ENCODE measurements at regions not wholly inside any gene's neighbourhood (a gene's known extent, or its start where the extent isn't known, plus 50 kb on each side); places are given as distances from the start of the nearest gene placed in this dataset.

DNA sequence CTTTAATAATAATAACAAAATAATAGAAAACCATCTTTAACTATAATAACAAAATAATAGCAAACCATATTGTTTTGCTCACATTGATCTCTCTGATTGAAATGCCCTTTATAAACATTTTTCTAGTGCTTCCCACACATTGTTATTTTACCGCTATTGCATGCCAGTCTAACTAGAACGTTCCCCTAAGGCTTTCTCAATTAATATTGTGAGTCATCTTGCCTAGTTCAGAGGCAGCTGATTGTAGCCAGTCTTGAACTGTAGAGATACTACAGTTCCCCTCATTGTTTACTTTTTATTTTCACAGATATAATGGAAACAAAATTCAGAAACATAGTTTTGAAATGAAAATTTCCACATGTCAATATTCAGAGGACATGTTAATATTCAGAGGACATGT lies 192.3 kb upstream of the ADGRL4 start:
- no peaks in the 10 kb centered on the region for H3K27me3 ChIP-seq

DNA sequence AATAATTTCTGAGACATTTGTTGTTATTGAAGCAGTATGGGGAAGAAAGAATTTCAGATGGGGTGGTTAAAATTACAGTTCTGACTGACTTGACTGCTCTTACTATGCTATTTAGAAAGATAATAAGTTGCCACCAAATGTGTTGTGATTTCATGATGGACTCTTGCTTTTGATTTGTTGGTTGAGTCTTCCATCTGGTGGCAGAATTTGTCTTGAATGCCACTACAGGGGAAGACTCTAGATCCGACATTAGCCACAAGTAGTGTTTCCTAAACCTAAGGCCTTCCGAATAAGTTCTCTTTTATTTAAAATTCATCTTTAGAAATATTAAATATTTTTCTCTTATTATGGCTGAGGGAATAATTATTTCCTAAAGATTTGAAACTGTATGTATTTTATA lies 190.9 kb upstream of the ADGRL4 start:
- TF ChIP-seq, protein P1, sequence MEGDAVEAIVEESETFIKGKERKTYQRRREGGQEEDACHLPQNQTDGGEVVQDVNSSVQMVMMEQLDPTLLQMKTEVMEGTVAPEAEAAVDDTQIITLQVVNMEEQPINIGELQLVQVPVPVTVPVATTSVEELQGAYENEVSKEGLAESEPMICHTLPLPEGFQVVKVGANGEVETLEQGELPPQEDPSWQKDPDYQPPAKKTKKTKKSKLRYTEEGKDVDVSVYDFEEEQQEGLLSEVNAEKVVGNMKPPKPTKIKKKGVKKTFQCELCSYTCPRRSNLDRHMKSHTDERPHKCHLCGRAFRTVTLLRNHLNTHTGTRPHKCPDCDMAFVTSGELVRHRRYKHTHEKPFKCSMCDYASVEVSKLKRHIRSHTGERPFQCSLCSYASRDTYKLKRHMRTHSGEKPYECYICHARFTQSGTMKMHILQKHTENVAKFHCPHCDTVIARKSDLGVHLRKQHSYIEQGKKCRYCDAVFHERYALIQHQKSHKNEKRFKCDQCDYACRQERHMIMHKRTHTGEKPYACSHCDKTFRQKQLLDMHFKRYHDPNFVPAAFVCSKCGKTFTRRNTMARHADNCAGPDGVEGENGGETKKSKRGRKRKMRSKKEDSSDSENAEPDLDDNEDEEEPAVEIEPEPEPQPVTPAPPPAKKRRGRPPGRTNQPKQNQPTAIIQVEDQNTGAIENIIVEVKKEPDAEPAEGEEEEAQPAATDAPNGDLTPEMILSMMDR (IDR thresholded peaks at IDR 0.05): no peak
- Histone ChIP-seq H3K27me3 (no peaks in the 10 kb centered on the region), H3K27ac (no peak overlapping the region), H3K36me3 (ENCODE audit: low read depth, missing control alignments) (no peaks in the 10 kb centered on the region), H3K4me1 (no peaks in the 10 kb centered on the region), H3K9me3 (no peaks in the 10 kb centered on the region), H3K4me3 (no peak overlapping the region)
- intact Hi-C loops (cut with DNase I; ENCODE audit: low total_unique reads): no loop called here
- DNase-seq: no peak
- 80% methylated on average over 2 of the region's 2 CpGs for WGBS, 2 donors

More for the DNA sequence above, 192.3 kb upstream of the ADGRL4 start:
- Histone ChIP-seq H3K4me1 (no peaks in the 10 kb centered on the region), H3K9me3 (no peaks in the 10 kb centered on the region), H3K4me3 (no peak overlapping the region), H3K27ac (no peak overlapping the region), H3K36me3 (ENCODE audit: low read depth, missing control alignments) (no peaks in the 10 kb centered on the region)
- DNase-seq: no peak
- intact Hi-C loops (cut with DNase I; ENCODE audit: low total_unique reads): no loop called here
- WGBS, 2 donors: 27 to 75% methylated on average over 2 of the region's 2 CpGs
- TF ChIP-seq, protein P1 (IDR thresholded peaks at IDR 0.05): no peak
- TF ChIP-seq POLR2A (IDR thresholded peaks at IDR 0.05): no peak

DNA sequence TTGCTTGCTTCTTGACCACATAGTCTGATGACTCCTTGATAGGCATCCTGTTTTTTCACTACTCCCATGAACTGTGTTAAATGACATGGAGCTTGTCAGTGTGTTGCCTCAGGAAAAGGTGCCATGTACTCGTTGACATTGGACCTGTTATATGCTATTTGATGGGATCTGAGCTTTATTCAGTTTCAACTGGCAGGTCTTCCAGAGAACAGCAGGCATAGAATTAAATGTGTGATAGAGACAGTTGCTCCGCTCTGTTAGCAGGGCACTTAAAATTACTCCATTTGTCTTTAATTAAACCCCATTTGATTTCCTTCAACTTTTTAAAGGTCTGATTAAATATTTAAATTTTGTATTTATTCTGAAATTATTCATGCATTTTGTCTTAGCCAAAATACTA lies 189.7 kb upstream of the ADGRL4 start:
- H3K27ac ChIP-seq: no peak overlapping the region
- no peaks in the 10 kb centered on the region for H3K9me3 ChIP-seq
- intact Hi-C loops (cut with DNase I; ENCODE audit: low total_unique reads): no loop called here
- no peaks in the 10 kb centered on the region for H3K27me3 ChIP-seq
- no peak for DNase-seq
- no peaks in the 10 kb centered on the region for H3K36me3 ChIP-seq (ENCODE audit: low read depth, missing control alignments)
- no peaks in the 10 kb centered on the region for H3K4me1 ChIP-seq
- H3K4me3 ChIP-seq: no peak overlapping the region
- TF ChIP-seq, protein P1 (IDR thresholded peaks at IDR 0.05): no peak
- TF ChIP-seq POLR2A (IDR thresholded peaks at IDR 0.05): no peak
- WGBS, 2 donors: 88 to 89% methylated on average over 2 of the region's 2 CpGs

DNA sequence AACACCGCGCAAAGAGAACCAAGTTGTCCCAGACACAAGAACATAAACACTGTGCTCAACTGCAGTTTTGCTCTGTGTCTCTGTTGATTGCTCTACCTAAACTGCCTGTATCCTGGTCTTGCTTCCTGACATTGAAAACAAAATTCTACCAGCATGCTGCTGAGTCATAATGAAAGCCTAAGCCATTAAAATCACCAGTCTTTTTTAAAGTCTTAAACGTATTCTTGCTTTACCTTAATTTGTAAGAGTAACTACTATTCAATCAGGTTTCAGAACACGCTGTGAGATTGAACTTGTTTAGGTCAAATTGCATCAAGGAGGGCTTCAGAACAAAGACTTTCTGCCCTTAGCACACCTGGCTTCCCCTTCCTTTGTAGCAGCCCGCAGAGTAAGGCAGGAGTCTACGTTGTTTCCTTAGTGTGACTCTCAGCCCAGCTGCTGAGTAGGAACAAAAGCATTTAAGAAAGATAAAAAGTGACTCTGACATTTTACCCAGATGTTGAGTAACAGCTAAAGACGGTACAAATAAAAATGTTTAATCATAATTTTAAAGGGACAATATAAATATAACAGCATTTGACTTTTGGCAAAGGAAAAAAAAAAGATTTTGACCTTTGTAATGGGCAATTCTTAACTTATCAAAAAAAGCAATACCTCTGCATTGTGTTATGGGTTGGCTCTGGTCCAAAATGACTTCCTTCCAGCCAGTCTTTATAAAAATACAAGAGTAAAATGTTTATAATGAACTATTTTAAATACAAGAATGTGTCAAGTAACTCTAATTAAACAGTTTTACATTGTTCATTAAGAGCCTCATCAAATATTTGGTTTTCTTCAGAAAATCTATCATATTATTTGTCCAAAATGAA lies 186.9 kb upstream of the ADGRL4 start:
- H3K9me3 ChIP-seq: no peaks in the 10 kb centered on the region
- no peak for DNase-seq
- no peak overlapping the region for H3K4me3 ChIP-seq
- TF ChIP-seq, protein P1 (IDR thresholded peaks at IDR 0.05): no peak
- TF ChIP-seq POLR2A (IDR thresholded peaks at IDR 0.05): no peak
- intact Hi-C loops (cut with DNase I; ENCODE audit: low total_unique reads): no loop called here
- H3K4me1 ChIP-seq: no peaks in the 10 kb centered on the region
- no peaks in the 10 kb centered on the region for H3K27me3 ChIP-seq
- no peaks in the 10 kb centered on the region for H3K36me3 ChIP-seq (ENCODE audit: low read depth, missing control alignments)
- H3K27ac ChIP-seq: no peak overlapping the region
- 45 to 47% methylated on average over 7 of the region's 7 CpGs for WGBS, 2 donors

DNA sequence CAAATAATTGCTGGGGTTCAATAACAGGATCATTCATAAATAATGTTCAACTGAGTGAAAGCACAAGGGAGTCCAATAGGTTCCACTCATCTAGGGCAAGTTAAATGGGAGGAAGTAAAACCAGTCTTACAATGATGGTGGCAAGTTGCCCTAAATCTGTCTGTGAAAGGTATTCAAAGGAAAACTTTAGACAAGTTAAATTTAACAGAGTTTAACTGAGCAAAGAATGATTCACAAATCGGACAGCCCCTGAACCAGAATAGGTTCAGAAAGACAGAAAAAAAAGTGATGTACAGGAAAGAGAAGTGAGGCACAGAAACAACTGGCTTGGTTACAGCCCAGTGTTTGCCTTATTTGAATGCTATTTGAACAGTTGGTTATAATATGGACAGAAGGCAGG lies 183.5 kb upstream of the ADGRL4 start:
- H3K27ac ChIP-seq: no peak overlapping the region
- TF ChIP-seq, protein P1 (IDR thresholded peaks at IDR 0.05): no peak
- no peak for TF ChIP-seq POLR2A (IDR thresholded peaks at IDR 0.05)
- intact Hi-C loops (cut with DNase I; ENCODE audit: low total_unique reads): no loop called here
- H3K27me3 ChIP-seq: no peaks in the 10 kb centered on the region
- 81 to 83% methylated on average over 1 of the region's 1 CpG for WGBS, 2 donors
- H3K36me3 ChIP-seq (ENCODE audit: low read depth, missing control alignments): no peaks in the 10 kb centered on the region
- H3K4me1 ChIP-seq: no peaks in the 10 kb centered on the region
- H3K4me3 ChIP-seq: no peak overlapping the region
- DNase-seq: no peak
- no peaks in the 10 kb centered on the region for H3K9me3 ChIP-seq
